ENCODE measurements at regions not wholly inside any gene's neighbourhood (a gene's known extent, or its start where the extent isn't known, plus 50 kb on each side); places are given as distances from the start of the nearest gene placed in this dataset.
"Not testable (repeated sequence)": the region's sequence is repeated elsewhere in the genome, so short reads cannot be mapped to it uniquely, and the experiment has no call there.

- no peak for DNase-seq (ENCODE audit: low read depth)
Observed at GRCh38 chr17:37859451-37859850, 64.8 kb upstream of the TBC1D3K start.

GRCh38 chr17:37858391-37858790 lies 65.8 kb upstream of the TBC1D3K start:
- not testable (repeated sequence) for DNase-seq (ENCODE audit: low read depth)

- no peak for DNase-seq (ENCODE audit: low read depth)
Observed at GRCh38 chr17:37856245-37856644, 68.0 kb upstream of the TBC1D3K start.

- no peak for DNase-seq (ENCODE audit: low read depth)
Observed at GRCh38 chr17:37849617-37849972, 74.6 kb upstream of the TBC1D3K start.

- no peak for DNase-seq (ENCODE audit: low read depth)
Observed at GRCh38 chr17:37848690-37849616, 75.3 kb upstream of the TBC1D3K start.

GRCh38 chr17:37847811-37848331 lies 76.3 kb upstream of the TBC1D3K start:
- no peak for DNase-seq (ENCODE audit: low read depth)

GRCh38 chr17:37847102-37847501 lies 77.1 kb upstream of the TBC1D3K start:
- DNase-seq (ENCODE audit: low read depth): no peak

- no peak for DNase-seq (ENCODE audit: low read depth)
Observed at GRCh38 chr17:37844977-37845293, 79.3 kb upstream of the TBC1D3K start.

GRCh38 chr17:37844158-37844976 lies 79.8 kb upstream of the TBC1D3K start:
- DNase-seq (ENCODE audit: low read depth): peak; percentile 17

- DNase-seq (ENCODE audit: low read depth): no peak
Observed at GRCh38 chr17:37842401-37842800, 81.8 kb upstream of the TBC1D3K start.

- no peak for DNase-seq (ENCODE audit: low read depth)
Observed at GRCh38 chr17:37841232-37841631, 83.0 kb upstream of the TBC1D3K start.

- no peak for DNase-seq (ENCODE audit: low read depth)
Observed at GRCh38 chr17:37840576-37840975, 83.6 kb upstream of the TBC1D3K start.

- no peak for DNase-seq (ENCODE audit: low read depth)
Observed at GRCh38 chr17:37839196-37839978, 84.8 kb upstream of the TBC1D3K start.

GRCh38 chr17:37838276-37838675 lies 85.9 kb upstream of the TBC1D3K start:
- DNase-seq (ENCODE audit: low read depth): no peak

GRCh38 chr17:37836593-37836992 lies 87.6 kb upstream of the TBC1D3K start:
- DNase-seq (ENCODE audit: low read depth): no peak

GRCh38 chr17:37834168-37834567 lies 89.3 kb upstream of the HNF1B start:
- DNase-seq (ENCODE audit: low read depth): no peak

GRCh38 chr17:37833237-37833859 lies 88.5 kb upstream of the HNF1B start:
- DNase-seq (ENCODE audit: low read depth): no peak

- no peak for DNase-seq (ENCODE audit: low read depth)
Observed at GRCh38 chr17:37831986-37832385, 87.1 kb upstream of the HNF1B start.

GRCh38 chr17:37831492-37831891 lies 86.6 kb upstream of the HNF1B start:
- DNase-seq (ENCODE audit: low read depth): no peak

GRCh38 chr17:37830151-37830993 lies 85.5 kb upstream of the HNF1B start:
- DNase-seq (ENCODE audit: low read depth): no peak

GRCh38 chr17:37829592-37830123 lies 84.8 kb upstream of the HNF1B start:
- DNase-seq (ENCODE audit: low read depth): no peak

All from activated T-cell treated with anti-CD3 and anti-CD28 coated beads for 1 hour (primary cell).